Astrocyte (in vitro differentiated cells and primary cell): ENCODE measurements at regions not wholly inside any gene's neighbourhood (a gene's known extent, or its start where the extent isn't known, plus 50 kb on each side); places are given as distances from the start of the nearest gene placed in this dataset.

ENCODE experiments used
- DNase-seq: peaks from one replicate; pipeline ENCODE4 v3.0.0-alpha.2; 2010; ENCODE audit warnings: low read depth
- FAIRE-seq: peaks from 2 replicates; lab custom pipeline; 2011; peaks lifted over from hg19 to GRCh38; lab: Jason Lieb, UNC
- H2AFZ ChIP-seq: 2 replicates; pipeline ENCODE4 v1.6.0; 2012; ENCODE audit warnings: low read depth, low read length, inconsistent platforms
- H3K27ac ChIP-seq: 2 replicates; pipeline ENCODE4 v1.5.1; 2011; ENCODE audit warnings: low read depth, low read length, inconsistent platforms
- H3K27me3 ChIP-seq: 2 replicates; pipeline ENCODE4 v1.6.0; 2011; ENCODE audit warnings: low read length, inconsistent platforms; ENCODE audit not compliant: insufficient read depth
- H3K36me3 ChIP-seq: 2 replicates; pipeline ENCODE4 v1.5.1; 2011; ENCODE audit warnings: low read length, inconsistent platforms; ENCODE audit not compliant: insufficient read depth
- H3K4me1 ChIP-seq: 2 replicates; pipeline ENCODE4 v1.5.1; 2011; ENCODE audit warnings: low read length, inconsistent platforms; ENCODE audit not compliant: insufficient read depth
- H3K4me2 ChIP-seq: 2 replicates; pipeline ENCODE4 v1.6.0; 2012; ENCODE audit warnings: low read length, inconsistent platforms
- H3K4me3 ChIP-seq: 2 replicates; pipeline ENCODE4 v1.5.1; 2011; ENCODE audit warnings: low read depth, mild to moderate bottlenecking, low read length, inconsistent platforms; ENCODE audit not compliant: insufficient read depth
- H3K79me2 ChIP-seq: 2 replicates; pipeline ENCODE4 v1.6.0; 2012; ENCODE audit warnings: mild to moderate bottlenecking, low read length, inconsistent platforms; ENCODE audit not compliant: insufficient read depth
- H3K9ac ChIP-seq: 2 replicates; pipeline ENCODE4 v1.6.0; 2012; ENCODE audit warnings: mild to moderate bottlenecking, low read length, inconsistent platforms
- H3K9me3 ChIP-seq: 2 replicates; pipeline ENCODE4 v1.5.1; 2012; ENCODE audit warnings: low read depth, mild to moderate bottlenecking, low read length, inconsistent platforms; ENCODE audit not compliant: insufficient read depth
- H4K20me1 ChIP-seq: 2 replicates; pipeline ENCODE4 v1.6.0; 2012; ENCODE audit warnings: low read length, inconsistent platforms; ENCODE audit not compliant: insufficient read depth
- H3K27ac Mint-ChIP-seq: one replicate; pipeline ENCODE4 v1.8.0; 2021; ENCODE audit warnings: mild to moderate bottlenecking, mixed read lengths; ENCODE audit not compliant: unreplicated experiment
- H3K27me3 Mint-ChIP-seq: one replicate; pipeline ENCODE4 v1.8.0; 2021; ENCODE audit warnings: low read depth, mixed read lengths; ENCODE audit not compliant: unreplicated experiment
- H3K36me3 Mint-ChIP-seq: one replicate; pipeline ENCODE4 v1.8.0; 2021; ENCODE audit warnings: low read depth, mixed read lengths; ENCODE audit not compliant: unreplicated experiment
- H3K4me1 Mint-ChIP-seq: one replicate; pipeline ENCODE4 v1.8.0; 2021; ENCODE audit warnings: low read depth, mixed read lengths; ENCODE audit not compliant: unreplicated experiment
- H3K4me3 Mint-ChIP-seq: one replicate; pipeline ENCODE4 v1.8.0; 2021; ENCODE audit warnings: mild to moderate bottlenecking, moderate library complexity, mixed read lengths; ENCODE audit not compliant: unreplicated experiment
- H3K9me3 Mint-ChIP-seq: one replicate; pipeline ENCODE4 v1.8.0; 2021; ENCODE audit warnings: mild to moderate bottlenecking, mixed read lengths; ENCODE audit not compliant: unreplicated experiment
- CTCF ChIP-seq: IDR thresholded peaks from 2 replicates; pipeline ENCODE4 v1.5.1; 2011; ENCODE audit warnings: low read depth, mild to moderate bottlenecking, inconsistent platforms, low read length, moderate library complexity; ENCODE audit not compliant: insufficient read depth
- EZH2 ChIP-seq: IDR thresholded peaks from 2 replicates; pipeline ENCODE4 v1.6.1; 2012; ENCODE audit warnings: mild to moderate bottlenecking, low read length, inconsistent platforms; ENCODE audit not compliant: insufficient read depth

GRCh38 chr2:53200072-53200471, 567.5 kb upstream of the CHAC2 start:
- H3K4me3 ChIP-seq: no peak overlapping the region
- no peak overlapping the region for H2AFZ ChIP-seq
- DNase-seq: no peak
- no peaks in the 10 kb centered on the region for H3K9me3 Mint-ChIP-seq
- H3K9ac ChIP-seq: no peak overlapping the region
- H4K20me1 ChIP-seq: no peaks in the 10 kb centered on the region
- H3K4me3 Mint-ChIP-seq: no peak overlapping the region
- no peaks in the 10 kb centered on the region for H3K9me3 ChIP-seq
- H3K27me3 Mint-ChIP-seq: no peaks in the 10 kb centered on the region
- no peak overlapping the region for H3K27ac Mint-ChIP-seq
- H3K36me3 ChIP-seq: no peaks in the 10 kb centered on the region
- no peaks in the 10 kb centered on the region for H3K36me3 Mint-ChIP-seq
- no peak for FAIRE-seq
- no peak overlapping the region for H3K27ac ChIP-seq
- no peak for TF ChIP-seq CTCF
- TF ChIP-seq EZH2: no peak
- no peaks in the 10 kb centered on the region for H3K27me3 ChIP-seq
- H3K4me1 Mint-ChIP-seq: peaks cover 2% of the 10 kb centered on the region
- H3K4me1 ChIP-seq: no peaks in the 10 kb centered on the region
- no peaks in the 10 kb centered on the region for H3K79me2 ChIP-seq
- no peak overlapping the region for H3K4me2 ChIP-seq

GRCh38 chr2:53188851-53189510, 578.6 kb upstream of the CHAC2 start:
- no peak for FAIRE-seq

More at GRCh38 chr2:53188851-53189510, 578.6 kb upstream of the CHAC2 start:
- Histone ChIP-seq H3K4me1 (no peaks in the 10 kb centered on the region), H3K27ac (no peak overlapping the region), H3K9ac (no peak overlapping the region), H3K27me3 (no peaks in the 10 kb centered on the region), H3K79me2 (no peaks in the 10 kb centered on the region), H3K36me3 (no peaks in the 10 kb centered on the region), H2AFZ (no peak overlapping the region), H3K4me3 (no peak overlapping the region), H4K20me1 (no peaks in the 10 kb centered on the region), H3K4me2 (no peak overlapping the region), H3K9me3 (no peaks in the 10 kb centered on the region)
- H3K27ac Mint-ChIP-seq: no peak overlapping the region
- H3K27me3 Mint-ChIP-seq: no peaks in the 10 kb centered on the region
- no peaks in the 10 kb centered on the region for H3K4me1 Mint-ChIP-seq
- TF ChIP-seq EZH2 (no peak), CTCF (no peak)
- no peak overlapping the region for H3K4me3 Mint-ChIP-seq
- DNase-seq: no peak
- no peaks in the 10 kb centered on the region for H3K9me3 Mint-ChIP-seq
- no peaks in the 10 kb centered on the region for H3K36me3 Mint-ChIP-seq
